Stimulated activated CD4-positive, alpha-beta T cell treated with anti-CD3 and anti-CD28 coated beads, Interleukin-4, amount 100 ng/mL, for 24 hours (primary cell): ENCODE measurements at regions not wholly inside any gene's neighbourhood (a gene's known extent, or its start where the extent isn't known, plus 50 kb on each side); places are given as distances from the start of the nearest gene placed in this dataset.

ENCODE experiments used
- DNase-seq: peaks from one replicate; pipeline ENCODE4 v3.0.0-alpha.2; 2020

- no peak for DNase-seq
These were observed 437.5 kb upstream of the BOD1L1 start for GRCh38 chr4:14064984-14065383.

- no peak for DNase-seq
These were observed 437.9 kb upstream of the BOD1L1 start for GRCh38 chr4:14065406-14065805.

GRCh38 chr4:14066979-14067378, 439.5 kb upstream of the BOD1L1 start:
- no peak for DNase-seq

- no peak for DNase-seq
These were observed 442.4 kb upstream of the BOD1L1 start for GRCh38 chr4:14069886-14070285.

GRCh38 chr4:14070289-14070880, 442.9 kb upstream of the BOD1L1 start:
- no peak for DNase-seq

GRCh38 chr4:14072506-14072905, 445.0 kb upstream of the BOD1L1 start:
- DNase-seq, result no peak

- DNase-seq, result no peak
These were observed 449.3 kb upstream of the BOD1L1 start for GRCh38 chr4:14076776-14077175.

- DNase-seq, result no peak
These were observed 450.8 kb upstream of the BOD1L1 start for GRCh38 chr4:14078326-14078725.

GRCh38 chr4:14079601-14080000, 452.1 kb upstream of the BOD1L1 start:
- DNase-seq, result no peak

GRCh38 chr4:14083150-14083549, 455.6 kb upstream of the BOD1L1 start:
- no peak for DNase-seq

GRCh38 chr4:14084598-14084997, 457.1 kb upstream of the BOD1L1 start:
- no peak for DNase-seq

- no peak for DNase-seq
These were observed 459.9 kb upstream of the BOD1L1 start for GRCh38 chr4:14087459-14087858.

GRCh38 chr4:14087921-14088320, 460.4 kb upstream of the BOD1L1 start:
- DNase-seq, result no peak

GRCh38 chr4:14091531-14091930, 464.0 kb upstream of the BOD1L1 start:
- no peak for DNase-seq

- DNase-seq, result no peak
These were observed 464.4 kb upstream of the BOD1L1 start for GRCh38 chr4:14091966-14092365.

GRCh38 chr4:14092741-14093140, 465.2 kb upstream of the BOD1L1 start:
- no peak for DNase-seq

- no peak for DNase-seq
These were observed 468.3 kb upstream of the BOD1L1 start for GRCh38 chr4:14095831-14096230.

- DNase-seq, result no peak
These were observed 469.0 kb upstream of the BOD1L1 start for GRCh38 chr4:14096396-14096965.

GRCh38 chr4:14100349-14100748, 472.8 kb upstream of the BOD1L1 start:
- no peak for DNase-seq

- DNase-seq, result no peak
These were observed 482.9 kb upstream of the BOD1L1 start for GRCh38 chr4:14110407-14110806.

GRCh38 chr4:14111730-14112181, 484.2 kb upstream of the BOD1L1 start:
- DNase-seq, result no peak

- no peak for DNase-seq
These were observed 487.6 kb upstream of the BOD1L1 start for GRCh38 chr4:14115106-14115505.

- no peak for DNase-seq
These were observed 490.2 kb upstream of the BOD1L1 start for GRCh38 chr4:14117575-14118238.

- DNase-seq, result no peak
These were observed 497.3 kb upstream of the BOD1L1 start for GRCh38 chr4:14124816-14125215.
